LoVo (cell line): ENCODE measurements at regions not wholly inside any gene's neighbourhood (a gene's known extent, or its start where the extent isn't known, plus 50 kb on each side); places are given as distances from the start of the nearest gene placed in this dataset.
"Not testable (repeated sequence)": the region's sequence is repeated elsewhere in the genome, so short reads cannot be mapped to it uniquely, and the experiment has no call there.

Source experiments
- DNase-seq: peaks from one replicate; pipeline ENCODE4 v3.0.0-alpha.2; 2016; ENCODE audit warnings: low spot score

- no peak for DNase-seq
Observed at GRCh38 chrX:65879977-65880799, 159.7 kb downstream of the VSIG4 start.

GRCh38 chrX:65878456-65878855, 161.4 kb downstream of the VSIG4 start:
- DNase-seq, result no peak

GRCh38 chrX:65877953-65878352, 161.9 kb downstream of the VSIG4 start:
- DNase-seq, result no peak

- DNase-seq, result not testable (repeated sequence)
Observed at GRCh38 chrX:65875614-65876013, 164.3 kb downstream of the VSIG4 start.

GRCh38 chrX:65874765-65875164, 165.1 kb downstream of the VSIG4 start:
- DNase-seq, result no peak

- DNase-seq, result no peak
Observed at GRCh38 chrX:65874110-65874509, 165.8 kb downstream of the VSIG4 start.

GRCh38 chrX:65873385-65873784, 166.5 kb downstream of the VSIG4 start:
- DNase-seq, result no peak

- peak; percentile 67 for DNase-seq
Observed at GRCh38 chrX:65871671-65872311, 168.1 kb downstream of the VSIG4 start.

- DNase-seq, result not testable (repeated sequence)
Observed at GRCh38 chrX:65870544-65870943, 169.3 kb downstream of the VSIG4 start.

GRCh38 chrX:65866773-65867172, 173.1 kb downstream of the VSIG4 start:
- DNase-seq, result no peak

GRCh38 chrX:65866146-65866545, 173.7 kb downstream of the VSIG4 start:
- DNase-seq, result no peak

GRCh38 chrX:65862638-65863037, 177.2 kb downstream of the VSIG4 start:
- no peak for DNase-seq

- DNase-seq, result no peak
Observed at GRCh38 chrX:65859299-65859698, 180.6 kb downstream of the VSIG4 start.

- not testable (repeated sequence) for DNase-seq
Observed at GRCh38 chrX:65854437-65854836, 185.4 kb downstream of the VSIG4 start.

- DNase-seq, result not testable (repeated sequence)
Observed at GRCh38 chrX:65851306-65851705, 183.9 kb downstream of the MSN start.

- DNase-seq, result not testable (repeated sequence)
Observed at GRCh38 chrX:65850821-65851220, 183.4 kb downstream of the MSN start.

GRCh38 chrX:65846974-65847373, 179.5 kb downstream of the MSN start:
- DNase-seq, result no peak

GRCh38 chrX:65841263-65841662, 173.8 kb downstream of the MSN start:
- DNase-seq, result no peak

GRCh38 chrX:65838674-65839073, 171.2 kb downstream of the MSN start:
- no peak for DNase-seq

- DNase-seq, result no peak
Observed at GRCh38 chrX:65837875-65838549, 170.6 kb downstream of the MSN start.

- no peak for DNase-seq
Observed at GRCh38 chrX:65831268-65831667, 163.8 kb downstream of the MSN start.

- DNase-seq, result no peak
Observed at GRCh38 chrX:65828599-65828998, 161.1 kb downstream of the MSN start.

- not testable (repeated sequence) for DNase-seq
Observed at GRCh38 chrX:65825226-65825625, 157.8 kb downstream of the MSN start.
